IgD-negative memory B cell (primary cell): ENCODE measurements at regions not wholly inside any gene's neighbourhood (a gene's known extent, or its start where the extent isn't known, plus 50 kb on each side); places are given as distances from the start of the nearest gene placed in this dataset.

ENCODE experiments used
- H3K27ac Mint-ChIP-seq, 3 donors: one replicate each; pipeline ENCODE4 v1.8.0; 2020 to 2022; ENCODE audit warnings: mild to moderate bottlenecking in 3 of 3, mixed read lengths in 3 of 3, moderate library complexity in 1 of 3
- H3K27me3 Mint-ChIP-seq: one replicate; pipeline ENCODE4 v1.8.0; 2021; ENCODE audit warnings: mixed read lengths
- H3K36me3 Mint-ChIP-seq: one replicate; pipeline ENCODE4 v1.8.0; 2020; ENCODE audit warnings: mild to moderate bottlenecking, mixed read lengths
- H3K4me1 Mint-ChIP-seq, 3 donors: one replicate each; pipeline ENCODE4 v1.8.0; 2020 to 2022; ENCODE audit warnings: mixed read lengths in 3 of 3, mild to moderate bottlenecking in 1 of 3
- H3K4me3 Mint-ChIP-seq, 4 donors: one replicate each; pipeline ENCODE4 v1.8.0; 2020 to 2022; ENCODE audit warnings: mild to moderate bottlenecking in 4 of 4, mixed read lengths in 4 of 4, moderate library complexity in 3 of 4
- H3K9me3 Mint-ChIP-seq, 3 donors: one replicate each; pipeline ENCODE4 v1.8.0; 2020 to 2021; ENCODE audit warnings: mixed read lengths in 3 of 3, mild to moderate bottlenecking in 1 of 3

DNA sequence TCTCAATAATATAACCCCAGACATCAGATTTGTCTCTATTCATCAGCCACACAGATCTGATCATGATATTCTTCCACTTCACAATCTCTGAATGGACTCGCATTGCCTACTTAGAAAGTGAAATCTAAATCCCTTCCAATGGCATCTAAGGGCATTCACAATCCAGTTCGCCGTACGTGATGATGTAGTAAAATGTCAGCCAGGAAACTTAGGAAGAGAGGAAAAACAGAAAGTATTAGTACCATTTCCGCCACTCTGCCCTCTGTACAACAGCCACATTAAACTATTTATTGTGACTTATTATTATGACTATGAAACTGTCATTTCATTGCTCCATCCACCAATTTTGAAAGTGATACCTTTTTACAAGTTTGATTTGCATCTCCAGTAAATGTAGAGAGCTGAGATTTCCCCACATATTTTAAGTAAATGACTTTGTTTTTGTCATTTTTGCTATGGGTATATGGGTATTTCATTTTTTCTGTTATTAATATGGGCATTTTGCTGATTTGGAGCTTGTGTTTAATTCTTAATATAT is 69.4 kb upstream of the SMIM36 start:
- H3K36me3 Mint-ChIP-seq: peaks cover 1% of the 10 kb centered on the region
- peaks cover 7 to 12% (median 8%) of the 10 kb centered on the region in 3 donors for H3K4me1 Mint-ChIP-seq
- H3K27ac Mint-ChIP-seq: peak overlapping the region in 1 of 3 donors; percentile 71
- peaks cover 0 to 3% (median under 1%) of the 10 kb centered on the region in 3 donors for H3K9me3 Mint-ChIP-seq
- H3K27me3 Mint-ChIP-seq: no peaks in the 10 kb centered on the region
- peak overlapping the region in 1 of 4 donors; percentile 37 for H3K4me3 Mint-ChIP-seq

DNA sequence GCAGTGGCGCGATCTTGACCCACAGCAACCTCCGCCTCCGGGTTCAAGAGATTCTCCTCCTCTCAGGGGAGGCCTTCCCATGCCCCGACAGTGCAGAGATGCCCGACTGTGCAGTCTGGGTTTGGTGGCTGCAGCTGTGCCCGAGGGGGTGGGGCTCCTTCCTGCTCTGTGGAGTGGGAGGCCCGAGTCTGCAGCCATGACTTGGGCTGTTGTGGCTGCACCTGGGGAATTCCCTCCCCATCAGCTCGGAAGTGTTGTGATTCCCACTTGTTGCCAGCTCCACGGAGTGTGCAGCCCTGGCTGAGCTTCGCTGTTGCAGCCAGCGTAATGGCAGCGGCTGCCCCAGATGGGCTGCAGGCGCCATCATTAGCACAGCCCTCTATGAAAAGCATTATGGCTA is 66.4 kb upstream of the SMIM36 start:
- peaks cover 1% of the 10 kb centered on the region for H3K27me3 Mint-ChIP-seq
- peak overlapping the region in 1 of 4 donors; percentile 38 for H3K4me3 Mint-ChIP-seq
- no peaks in the 10 kb centered on the region for H3K36me3 Mint-ChIP-seq
- no peaks in the 10 kb centered on the region for H3K9me3 Mint-ChIP-seq
- no peak overlapping the region for H3K27ac Mint-ChIP-seq
- peaks cover 8 to 12% (median 9%) of the 10 kb centered on the region in 3 donors for H3K4me1 Mint-ChIP-seq

DNA sequence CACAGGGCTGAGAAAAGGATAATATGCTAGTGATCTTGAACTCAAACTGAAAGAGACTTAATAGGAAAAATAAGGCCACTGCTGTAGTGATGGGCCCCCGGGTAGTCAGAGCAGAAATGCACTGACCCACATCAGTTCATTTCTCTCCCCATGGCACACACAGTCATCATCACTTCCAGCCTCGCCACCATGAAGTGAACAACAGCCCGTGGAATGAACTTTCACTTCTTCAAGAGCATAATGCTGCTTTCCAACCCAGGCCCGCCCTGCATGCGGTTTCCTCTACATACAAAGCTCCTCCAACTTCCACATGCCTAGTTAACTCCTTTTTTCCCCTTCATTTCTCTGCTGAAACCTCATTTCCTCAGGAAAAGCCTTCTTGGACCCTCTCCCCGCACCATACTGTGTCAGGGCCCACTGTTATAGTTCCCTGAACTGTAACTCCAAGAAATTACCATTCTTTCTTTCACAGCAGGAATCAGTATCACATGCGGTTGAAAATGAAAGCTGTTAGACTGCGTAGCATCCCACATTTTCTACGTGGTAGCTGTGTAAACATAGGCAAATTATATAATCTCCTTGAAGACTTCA is 65.8 kb upstream of the SMIM36 start:
- no peak overlapping the region for H3K4me3 Mint-ChIP-seq
- H3K27me3 Mint-ChIP-seq: peaks cover 1% of the 10 kb centered on the region
- no peak overlapping the region for H3K27ac Mint-ChIP-seq
- no peaks in the 10 kb centered on the region for H3K9me3 Mint-ChIP-seq
- H3K36me3 Mint-ChIP-seq: no peaks in the 10 kb centered on the region
- peaks cover 8 to 12% (median 9%) of the 10 kb centered on the region in 3 donors for H3K4me1 Mint-ChIP-seq

DNA sequence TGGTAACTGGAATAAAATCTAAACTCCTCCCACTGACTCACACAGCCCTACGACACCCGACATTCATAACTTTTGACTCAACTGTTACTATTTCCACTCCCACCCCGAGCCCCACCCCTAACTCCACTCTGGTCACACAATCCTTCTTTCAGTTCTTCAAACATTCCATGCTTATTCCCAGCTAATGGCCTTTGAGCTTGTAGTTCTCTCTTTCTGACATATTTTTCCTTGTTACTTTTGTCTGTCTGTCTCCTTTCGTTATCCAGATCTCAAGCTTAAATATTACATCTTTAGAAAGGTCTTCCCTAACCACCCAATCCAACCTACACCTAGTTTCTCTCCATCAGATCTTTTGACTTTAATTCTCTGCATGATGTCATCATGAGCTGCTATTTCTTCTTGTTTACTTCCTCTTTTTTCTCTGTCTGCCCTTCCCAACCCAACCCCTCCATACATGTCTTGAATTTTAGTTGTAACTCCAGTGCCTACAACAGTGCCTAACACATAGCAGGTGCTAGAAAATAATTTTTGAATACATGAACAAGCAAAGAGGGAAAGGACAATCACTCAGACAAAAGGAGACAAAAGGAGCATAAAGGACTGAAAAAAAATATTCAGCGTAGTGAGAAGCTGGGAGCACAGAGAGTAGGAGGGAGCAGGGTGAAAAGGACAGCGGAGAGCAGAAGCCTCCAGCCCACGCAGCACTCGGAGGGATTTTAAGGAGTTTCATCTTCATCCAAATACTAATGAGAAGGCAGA is 65.2 kb upstream of the SMIM36 start:
- H3K4me3 Mint-ChIP-seq: no peak overlapping the region
- peaks cover 1% of the 10 kb centered on the region for H3K27me3 Mint-ChIP-seq
- no peaks in the 10 kb centered on the region for H3K36me3 Mint-ChIP-seq
- peaks cover 6 to 12% (median 9%) of the 10 kb centered on the region in 3 donors for H3K4me1 Mint-ChIP-seq
- H3K9me3 Mint-ChIP-seq: no peaks in the 10 kb centered on the region
- no peak overlapping the region for H3K27ac Mint-ChIP-seq

DNA sequence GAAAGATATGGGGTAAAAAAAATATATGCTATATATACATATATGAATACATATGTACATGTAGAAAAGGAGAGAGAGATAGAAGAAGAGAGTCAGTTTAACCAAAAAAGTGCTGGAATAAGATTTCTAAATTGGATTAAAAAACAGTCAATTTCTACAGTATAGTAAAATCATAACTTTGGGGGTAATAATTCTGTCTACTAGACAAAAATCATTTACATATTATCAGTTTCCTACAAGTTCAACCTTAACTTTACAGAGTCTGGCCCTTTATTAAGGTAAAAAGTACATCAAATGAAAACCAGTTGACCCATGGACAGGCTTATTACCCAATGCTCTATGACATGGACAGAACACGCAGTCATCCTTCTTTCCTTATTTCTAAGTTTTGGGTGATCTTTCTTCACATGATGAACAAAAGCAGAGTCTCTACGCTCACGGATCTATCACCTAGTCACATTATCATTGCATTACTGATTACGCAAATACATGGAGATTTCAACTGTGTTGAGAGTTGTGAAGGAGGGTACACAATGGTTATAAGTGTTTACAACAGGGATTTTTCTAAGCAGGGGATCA is 63.9 kb upstream of the SMIM36 start:
- Mint-ChIP-seq H3K4me3 (no peak overlapping the region), H3K9me3 (no peaks in the 10 kb centered on the region), H3K27ac (no peak overlapping the region), H3K27me3 (peaks cover 1% of the 10 kb centered on the region), H3K4me1 (peaks cover 0 to 4% (median 2%) of the 10 kb centered on the region in 3 donors), H3K36me3 (no peaks in the 10 kb centered on the region)

DNA sequence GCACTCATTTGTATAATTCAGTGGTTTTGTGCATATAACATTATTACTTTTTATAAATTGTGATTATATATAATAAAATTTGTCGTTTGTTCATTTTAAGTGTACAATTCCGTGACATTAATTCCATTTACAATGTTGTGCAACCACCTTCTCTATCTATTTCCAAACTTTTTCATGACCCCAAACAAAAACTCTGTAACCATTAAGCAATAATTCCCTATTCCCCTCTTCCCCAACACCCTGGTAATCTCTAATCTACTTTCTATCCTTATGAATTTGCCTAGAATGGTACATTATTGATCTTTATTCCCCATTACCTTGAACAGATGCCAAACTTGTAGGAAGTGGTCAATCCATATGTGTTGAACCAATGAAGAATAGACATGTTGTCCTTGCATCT is 61.3 kb upstream of the SMIM36 start:
- Mint-ChIP-seq H3K4me3 (no peak overlapping the region), H3K27me3 (peaks cover 1% of the 10 kb centered on the region), H3K36me3 (peaks cover 1% of the 10 kb centered on the region), H3K9me3 (no peaks in the 10 kb centered on the region), H3K4me1 (peaks cover 0 to 1% (median 0%) of the 10 kb centered on the region in 3 donors), H3K27ac (no peak overlapping the region)

DNA sequence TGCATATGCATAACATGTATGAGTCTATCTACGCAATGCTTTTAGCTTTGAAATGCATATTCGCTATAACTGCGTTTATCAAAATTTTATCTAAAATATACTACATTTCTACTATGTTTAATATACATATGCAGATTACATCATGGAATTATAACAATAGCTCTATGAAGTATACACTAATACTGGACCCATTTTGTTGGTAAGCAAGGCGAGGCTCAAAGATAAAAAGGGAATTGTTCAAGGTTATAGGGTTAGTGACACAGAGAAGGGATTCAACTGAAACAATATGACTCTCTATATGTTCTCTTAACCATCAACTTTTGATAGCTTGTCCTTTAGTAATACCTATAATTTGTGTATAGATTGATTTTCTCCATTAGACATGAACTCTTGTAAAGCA is 60.9 kb upstream of the SMIM36 start:
- Mint-ChIP-seq H3K36me3 (peaks cover 1% of the 10 kb centered on the region), H3K4me1 (peaks cover 0 to 1% (median 0%) of the 10 kb centered on the region in 3 donors), H3K27me3 (peaks cover 1% of the 10 kb centered on the region), H3K4me3 (no peak overlapping the region), H3K9me3 (no peaks in the 10 kb centered on the region), H3K27ac (no peak overlapping the region)

DNA sequence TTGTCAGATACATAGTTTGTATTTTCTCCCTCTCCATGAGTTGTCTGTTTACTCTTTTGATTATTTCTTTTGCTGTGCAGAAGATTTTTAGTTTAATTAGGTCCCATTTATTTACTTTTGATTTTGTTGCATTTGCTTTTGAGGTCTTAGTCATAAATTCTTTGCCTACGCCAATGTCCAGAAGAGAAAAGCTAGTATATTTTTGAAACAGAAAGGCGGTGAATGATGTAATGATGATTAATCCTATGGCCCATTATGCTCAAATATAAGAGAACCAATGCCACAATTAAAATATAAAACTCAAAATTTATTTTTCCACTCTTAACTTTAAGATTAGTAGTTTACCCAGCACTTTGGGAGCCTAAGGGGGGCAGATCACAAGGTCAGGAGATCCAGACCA is 59.8 kb upstream of the SMIM36 start:
- no peaks in the 10 kb centered on the region for H3K9me3 Mint-ChIP-seq
- H3K27me3 Mint-ChIP-seq: peaks cover 1% of the 10 kb centered on the region
- peak overlapping the region in 1 of 3 donors; percentile 70 for H3K27ac Mint-ChIP-seq
- H3K4me1 Mint-ChIP-seq: peaks cover 0 to 1% (median 0%) of the 10 kb centered on the region in 3 donors
- peaks cover 1% of the 10 kb centered on the region for H3K36me3 Mint-ChIP-seq
- H3K4me3 Mint-ChIP-seq: no peak overlapping the region

DNA sequence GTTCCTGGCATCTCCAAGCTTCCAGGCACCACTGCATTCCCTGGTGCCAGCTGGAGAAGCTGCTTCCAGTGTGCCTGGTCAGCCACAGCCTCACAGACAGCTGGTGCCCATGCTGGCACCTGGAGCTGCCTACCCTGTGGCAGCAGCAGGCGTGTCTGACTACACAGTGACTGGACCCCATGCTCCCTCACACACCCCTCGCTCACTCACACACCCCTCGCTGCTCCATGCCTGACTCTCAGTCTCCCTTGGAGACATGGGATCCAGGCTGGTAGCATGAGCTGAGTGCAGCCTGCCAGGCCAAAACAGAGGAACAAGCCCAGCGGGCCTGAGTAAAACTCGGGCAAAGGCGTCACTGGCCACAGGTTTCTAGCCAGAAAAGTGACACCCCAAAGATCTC is 59.1 kb upstream of the SMIM36 start:
- Mint-ChIP-seq H3K36me3 (peaks cover 1% of the 10 kb centered on the region), H3K4me3 (no peak overlapping the region), H3K9me3 (no peaks in the 10 kb centered on the region), H3K27ac (no peak overlapping the region), H3K27me3 (peaks cover 1% of the 10 kb centered on the region), H3K4me1 (peaks cover 0 to 1% (median 0%) of the 10 kb centered on the region in 3 donors)

DNA sequence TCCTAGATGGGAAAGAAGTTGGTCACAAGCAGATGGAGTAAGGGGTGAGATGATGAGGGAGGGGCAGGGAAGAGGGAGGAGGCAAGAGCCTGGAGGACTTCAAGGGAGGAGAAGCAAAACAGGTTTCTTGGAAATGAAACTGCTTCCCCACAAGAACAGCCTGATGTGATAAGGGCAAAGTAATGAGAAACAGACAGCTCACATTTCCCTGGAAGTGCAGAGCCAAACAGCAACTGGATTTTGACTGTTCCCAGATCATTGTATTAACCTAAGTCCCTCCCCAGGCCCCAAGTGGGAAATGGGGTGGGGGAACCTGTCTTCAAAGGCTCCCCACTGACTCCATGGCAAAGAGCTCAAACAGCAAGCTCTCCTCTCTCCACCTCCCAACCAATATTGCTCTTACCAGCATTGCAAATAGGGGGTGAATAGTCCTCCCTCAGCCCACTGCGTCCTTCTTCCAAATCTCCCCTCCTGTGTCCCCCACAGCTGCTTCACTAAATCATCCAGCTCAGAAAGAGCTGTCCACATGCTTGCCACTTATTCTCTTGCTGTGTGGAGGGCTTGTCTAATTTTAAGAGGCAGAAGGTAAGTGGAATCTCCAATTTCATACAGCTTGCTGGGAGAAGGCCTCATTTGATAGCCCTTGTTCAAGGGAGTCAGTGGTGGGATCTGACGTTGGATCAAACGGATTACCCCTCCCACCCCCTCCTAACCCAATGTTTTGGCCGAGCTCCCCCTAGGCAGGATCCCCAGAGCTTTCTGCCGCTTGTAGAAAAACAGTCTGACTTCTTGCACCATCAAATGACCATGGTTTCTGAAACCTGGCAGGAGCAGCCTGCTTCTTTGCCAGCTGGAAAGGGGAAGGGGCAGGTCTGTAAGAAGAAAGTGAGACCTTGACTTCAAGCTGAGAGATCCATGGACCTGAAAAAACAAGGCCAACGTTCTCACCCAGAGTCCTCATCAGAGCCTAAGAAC is 56.3 kb upstream of the SMIM36 start:
- Mint-ChIP-seq H3K27me3 (no peaks in the 10 kb centered on the region), H3K27ac (no peak overlapping the region), H3K4me1 (no peaks in the 10 kb centered on the region), H3K9me3 (no peaks in the 10 kb centered on the region), H3K4me3 (no peak overlapping the region), H3K36me3 (peaks cover 1% of the 10 kb centered on the region)

DNA sequence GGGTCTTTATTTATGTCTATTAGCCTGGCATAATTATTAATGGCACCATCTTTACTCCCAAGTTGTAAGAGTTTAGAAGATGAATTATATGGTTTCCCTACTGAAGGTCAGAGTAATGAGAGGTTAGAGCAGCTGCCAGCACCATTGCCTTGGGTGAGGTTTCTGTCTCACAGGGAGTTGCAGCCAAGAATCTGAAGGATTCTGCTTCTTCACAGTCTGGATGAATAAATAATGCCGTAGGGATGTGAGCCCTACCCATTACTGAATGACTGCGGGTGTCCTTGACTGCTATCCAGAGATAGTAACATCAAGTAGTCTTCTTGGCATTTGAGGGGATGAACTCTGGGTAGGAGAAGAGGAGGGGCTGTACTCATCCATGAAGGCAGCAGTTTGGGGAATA is 52.8 kb upstream of the SMIM36 start:
- H3K27me3 Mint-ChIP-seq: no peaks in the 10 kb centered on the region

DNA sequence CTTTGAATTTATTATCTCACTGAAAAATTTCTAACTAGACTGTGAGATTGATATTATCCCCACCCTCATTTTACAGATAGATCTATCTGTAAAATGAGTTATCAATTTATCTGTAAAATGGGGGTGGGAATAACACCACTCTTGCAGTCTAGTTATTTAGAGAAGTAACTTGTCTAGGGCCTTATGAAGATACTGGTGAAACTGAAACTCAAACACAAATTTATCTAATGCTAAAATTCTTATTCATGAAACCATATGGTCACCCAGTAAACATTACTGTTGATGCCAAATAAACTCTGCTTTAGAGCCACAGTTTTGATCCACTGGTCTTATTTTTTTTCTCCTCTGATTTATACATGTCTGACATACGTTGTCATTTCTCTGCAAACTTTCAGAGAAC is 52.1 kb upstream of the SMIM36 start:
- Mint-ChIP-seq H3K27me3 (no peaks in the 10 kb centered on the region), H3K4me1 (no peaks in the 10 kb centered on the region), H3K4me3 (no peak overlapping the region), H3K9me3 (no peaks in the 10 kb centered on the region), H3K27ac (no peak overlapping the region), H3K36me3 (no peaks in the 10 kb centered on the region)

More for the DNA sequence above, 52.8 kb upstream of the SMIM36 start:
- peaks cover 1% of the 10 kb centered on the region for H3K36me3 Mint-ChIP-seq
- H3K27ac Mint-ChIP-seq: no peak overlapping the region
- no peaks in the 10 kb centered on the region for H3K4me1 Mint-ChIP-seq
- no peak overlapping the region for H3K4me3 Mint-ChIP-seq
- no peaks in the 10 kb centered on the region for H3K9me3 Mint-ChIP-seq

DNA sequence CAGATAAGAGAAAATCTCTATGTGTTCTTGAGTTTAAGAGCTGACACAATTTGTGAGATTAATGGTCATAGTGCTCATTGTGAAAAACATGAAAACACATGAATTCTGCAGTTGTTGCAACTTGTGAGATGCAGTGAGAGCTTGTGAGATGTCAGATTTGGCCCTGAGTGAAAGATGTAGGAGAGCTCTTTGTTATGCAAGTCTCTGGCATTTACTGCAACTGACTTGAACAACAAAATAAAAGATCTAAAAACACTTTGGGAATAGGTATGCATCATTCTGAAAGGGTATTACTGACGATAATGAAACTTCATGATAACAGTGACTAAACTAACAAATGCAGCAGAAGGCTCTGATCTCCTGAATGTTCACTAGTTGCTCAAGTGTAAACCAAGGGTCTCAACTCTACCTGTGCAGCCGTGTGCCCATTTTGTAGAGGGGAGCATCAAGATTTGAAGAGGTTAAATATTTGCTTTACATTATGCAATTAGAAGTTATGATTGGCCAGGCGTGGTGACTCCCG is 50.8 kb upstream of the SMIM36 start:
- H3K36me3 Mint-ChIP-seq: no peaks in the 10 kb centered on the region
- H3K27ac Mint-ChIP-seq: no peak overlapping the region
- no peak overlapping the region for H3K4me3 Mint-ChIP-seq
- no peaks in the 10 kb centered on the region for H3K4me1 Mint-ChIP-seq
- H3K27me3 Mint-ChIP-seq: peaks cover 2% of the 10 kb centered on the region
- no peaks in the 10 kb centered on the region for H3K9me3 Mint-ChIP-seq

DNA sequence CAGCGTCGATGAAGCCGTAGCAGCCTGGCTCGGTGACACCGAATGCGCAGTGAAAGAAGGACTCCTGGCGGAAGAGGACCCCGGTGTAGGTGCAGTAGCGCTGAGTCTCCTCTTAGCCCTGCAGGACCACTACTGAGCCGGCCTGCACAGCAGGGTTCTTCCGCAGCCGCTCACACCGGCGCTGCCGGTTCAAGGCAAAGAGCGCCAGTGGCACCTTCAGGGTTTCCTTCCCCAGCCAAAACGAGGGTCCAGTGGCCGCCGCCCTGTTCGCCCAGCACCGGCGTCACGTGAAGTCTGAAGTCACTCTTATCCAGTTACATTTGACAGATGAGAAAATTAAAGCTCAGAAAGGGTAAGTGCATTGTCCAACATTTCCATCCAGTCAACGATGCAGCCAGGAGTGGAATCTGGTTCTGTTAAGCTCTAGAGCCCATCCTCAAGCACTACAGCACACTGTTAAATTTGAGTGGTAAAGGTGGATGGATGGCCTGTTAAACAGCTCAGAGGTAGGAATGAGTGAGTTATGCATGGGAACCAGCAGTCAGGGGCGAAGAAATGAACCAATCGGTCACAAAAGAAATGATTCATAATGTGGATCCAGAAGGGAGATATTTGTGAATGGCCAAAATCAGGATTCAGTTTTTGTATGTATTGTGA is 50.2 kb upstream of the SMIM36 start:
- Mint-ChIP-seq H3K36me3 (no peaks in the 10 kb centered on the region), H3K27me3 (peaks cover 2% of the 10 kb centered on the region), H3K9me3 (no peaks in the 10 kb centered on the region), H3K27ac (no peak overlapping the region), H3K4me3 (no peak overlapping the region), H3K4me1 (no peaks in the 10 kb centered on the region)
